ENCODE measurements at regions not wholly inside any gene's neighbourhood (a gene's known extent, or its start where the extent isn't known, plus 50 kb on each side); places are given as distances from the start of the nearest gene placed in this dataset.
A peak's percentile ranks its signal among the peaks of the same experiment; 100 is the strongest.

GRCh38 chr14:89022274-89022673 lies 197.8 kb downstream of the TTC8 start:
- no peak for DNase-seq

- DNase-seq, result no peak
These were observed 200.2 kb downstream of the TTC8 start for GRCh38 chr14:89024691-89025090.

GRCh38 chr14:89025561-89026236 lies 201.2 kb downstream of the TTC8 start:
- DNase-seq, result no peak

- no peak for DNase-seq
These were observed 202.8 kb downstream of the TTC8 start for GRCh38 chr14:89027097-89027740.

GRCh38 chr14:89028462-89029134 lies 204.1 kb downstream of the TTC8 start:
- no peak for DNase-seq

GRCh38 chr14:89029961-89030694 lies 205.7 kb downstream of the TTC8 start:
- no peak for DNase-seq

- no peak for DNase-seq
These were observed 206.5 kb downstream of the TTC8 start for GRCh38 chr14:89030921-89031320.

- no peak for DNase-seq
These were observed 207.7 kb downstream of the TTC8 start for GRCh38 chr14:89032086-89032649.

- DNase-seq, result peak; percentile 73
These were observed 209.3 kb downstream of the TTC8 start for GRCh38 chr14:89033756-89034155.

- no peak for DNase-seq
These were observed 211.9 kb downstream of the TTC8 start for GRCh38 chr14:89036371-89036770.

- no peak for DNase-seq
These were observed 212.6 kb downstream of the TTC8 start for GRCh38 chr14:89037065-89037464.

GRCh38 chr14:89040080-89040459 lies 215.6 kb downstream of the TTC8 start:
- DNase-seq, result no peak

GRCh38 chr14:89040460-89041256 lies 216.2 kb downstream of the TTC8 start:
- peak; percentile 82 for DNase-seq

GRCh38 chr14:89041257-89041582 lies 216.8 kb downstream of the TTC8 start:
- DNase-seq, result peak; percentile 92

GRCh38 chr14:89042021-89042420 lies 217.6 kb downstream of the TTC8 start:
- DNase-seq, result no peak

- no peak for DNase-seq
These were observed 228.9 kb downstream of the TTC8 start for GRCh38 chr14:89053303-89053702.

GRCh38 chr14:89056394-89056793 lies 231.9 kb downstream of the TTC8 start:
- DNase-seq, result no peak

- no peak for DNase-seq
These were observed 234.2 kb downstream of the TTC8 start for GRCh38 chr14:89058697-89059096.

- DNase-seq, result no peak
These were observed 235.7 kb downstream of the TTC8 start for GRCh38 chr14:89060191-89060590.

- DNase-seq, result no peak
These were observed 237.2 kb downstream of the TTC8 start for GRCh38 chr14:89061696-89062095.

- DNase-seq, result no peak
These were observed 241.4 kb downstream of the TTC8 start for GRCh38 chr14:89065879-89066278.

GRCh38 chr14:89067293-89067972 lies 243.0 kb downstream of the TTC8 start:
- DNase-seq, result no peak

Data from NCI-H748 treated with DMSO at 0.1 percent for 48 hours (cell line).